Stimulated activated CD8-positive, alpha-beta memory T cell treated with anti-CD3 and anti-CD28 coated beads, Interleukin-12 subunit alpha, Interleukin-12 subunit beta, amount 100 ng/mL, for 24 hours (primary cell): ENCODE measurements at regions not wholly inside any gene's neighbourhood (a gene's known extent, or its start where the extent isn't known, plus 50 kb on each side); places are given as distances from the start of the nearest gene placed in this dataset.

Experiments used
- DNase-seq: peaks from one replicate; pipeline ENCODE4 v3.0.0-alpha.2; 2020; ENCODE audit errors: extremely low read depth

DNA sequence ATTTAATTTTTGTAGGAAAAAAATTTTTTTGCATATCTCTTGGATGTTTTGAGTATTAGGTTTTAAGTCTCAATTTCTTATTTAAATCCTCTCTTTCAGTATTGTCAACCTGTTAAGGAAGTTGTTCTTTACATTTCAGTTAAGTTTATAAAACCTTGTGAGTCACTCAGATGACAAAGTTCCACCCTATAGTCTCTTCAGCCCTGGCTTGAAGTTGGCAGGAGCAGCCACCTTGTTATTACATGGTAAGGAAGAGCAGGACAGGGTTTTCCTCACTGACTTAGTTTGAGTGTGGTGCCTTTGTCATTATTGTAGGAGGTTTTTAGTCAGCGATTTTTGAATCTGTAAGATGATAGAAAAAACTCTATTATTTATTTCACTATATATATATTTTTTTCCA, 2143.9 kb downstream of the MRPL39 start:
- DNase-seq, result no peak

- no peak for DNase-seq
These were observed 2151.6 kb downstream of the MRPL39 start for GRCh38 chr21:23455676-23456075.

DNA sequence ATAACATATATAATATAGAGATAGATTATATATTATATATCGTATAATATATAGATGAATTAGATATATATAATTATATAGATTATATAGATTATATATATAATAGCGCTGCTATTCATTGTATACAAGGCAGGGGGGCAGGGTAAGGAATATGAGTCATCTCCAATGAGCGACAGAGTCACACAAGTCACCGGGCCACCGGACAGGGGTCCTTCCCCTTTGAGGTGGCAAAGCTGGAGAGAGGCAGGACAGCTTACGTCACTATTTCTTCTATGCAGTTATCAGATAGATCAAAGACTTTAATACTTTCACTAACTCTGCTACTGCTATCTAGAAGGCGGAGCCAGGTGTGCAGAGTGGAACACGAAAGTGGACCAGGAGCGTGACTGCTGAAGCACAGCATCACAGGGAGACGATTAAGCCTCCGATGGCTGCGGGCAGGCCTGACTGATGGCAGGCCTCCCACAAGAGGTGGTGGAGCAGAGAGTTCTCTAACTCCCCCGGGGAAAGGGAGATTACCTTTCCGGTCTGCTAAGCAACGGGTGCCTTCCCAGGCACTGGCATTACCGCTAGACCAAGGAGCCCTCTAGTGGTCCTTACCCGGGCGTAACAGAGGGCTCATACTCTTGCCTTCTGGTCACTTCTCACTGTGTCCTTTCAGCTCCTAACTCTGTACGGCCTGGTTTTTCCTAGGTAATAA, 2154.7 kb downstream of the MRPL39 start:
- DNase-seq, result no peak

- no peak for DNase-seq
These were observed 2162.0 kb downstream of the MRPL39 start for GRCh38 chr21:23445307-23445706.

DNA sequence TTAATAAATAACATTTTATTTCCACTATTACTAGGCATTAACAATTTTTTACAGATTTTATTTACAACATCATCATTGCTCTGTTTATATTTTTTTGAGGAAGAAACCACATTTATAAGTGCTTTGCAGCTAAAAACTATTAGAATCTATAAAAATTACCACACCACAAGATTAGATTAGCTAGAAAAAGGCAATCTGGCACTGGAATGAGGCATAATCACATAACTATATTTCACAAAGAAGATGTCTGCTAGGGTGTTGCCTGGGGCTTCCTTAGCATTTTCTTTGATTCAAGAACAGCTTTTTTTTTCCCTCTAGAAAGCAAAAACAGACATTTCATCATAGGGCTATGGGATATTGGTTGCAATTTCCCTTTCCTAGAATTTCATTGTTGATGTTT, 2169.2 kb downstream of the MRPL39 start:
- DNase-seq, result no peak

- no peak for DNase-seq
These were observed 2204.3 kb downstream of the MRPL39 start for GRCh38 chr21:23402929-23403520.

GRCh38 chr21:23401278-23401677, 2206.0 kb downstream of the MRPL39 start:
- no peak for DNase-seq

DNA sequence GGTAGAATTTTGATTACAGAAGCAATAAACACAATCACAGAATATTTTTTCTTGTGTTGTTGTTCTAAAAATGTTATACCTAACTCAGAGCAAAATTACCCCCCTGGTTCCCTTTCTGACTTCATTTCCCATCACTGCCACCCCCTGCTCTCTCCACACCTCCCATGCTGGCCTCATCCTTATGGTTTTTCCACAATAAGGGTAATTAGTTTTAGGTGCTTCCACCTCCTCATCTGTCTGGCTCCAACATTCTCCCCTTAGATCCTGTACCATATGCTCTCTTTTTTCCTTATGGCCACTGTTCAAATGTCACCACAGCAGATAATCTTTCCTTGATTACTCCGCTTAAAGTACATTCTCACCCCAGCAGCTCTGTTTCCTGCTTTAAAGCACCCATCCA, 2208.6 kb downstream of the MRPL39 start:
- no peak for DNase-seq

DNA sequence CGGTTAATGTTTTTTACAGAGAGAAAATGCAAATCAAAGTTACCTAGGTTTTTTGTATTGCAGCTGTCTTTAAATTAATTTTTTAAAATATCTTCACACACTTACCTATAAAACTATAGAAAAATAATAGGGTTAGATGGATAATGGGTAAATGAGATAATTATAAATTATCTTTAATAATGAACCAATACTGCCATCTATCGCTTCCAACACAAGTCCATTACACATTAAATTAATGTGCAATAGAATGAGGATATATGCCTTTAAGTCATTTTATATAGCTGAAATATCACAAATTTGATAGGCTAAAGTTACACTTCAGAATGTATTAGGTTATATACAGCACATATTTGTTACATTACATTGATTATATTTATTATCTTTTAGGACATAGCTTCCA, 2212.8 kb downstream of the MRPL39 start:
- DNase-seq, result no peak

- DNase-seq, result no peak
These were observed 2222.6 kb downstream of the MRPL39 start for GRCh38 chr21:23384679-23385078.

DNA sequence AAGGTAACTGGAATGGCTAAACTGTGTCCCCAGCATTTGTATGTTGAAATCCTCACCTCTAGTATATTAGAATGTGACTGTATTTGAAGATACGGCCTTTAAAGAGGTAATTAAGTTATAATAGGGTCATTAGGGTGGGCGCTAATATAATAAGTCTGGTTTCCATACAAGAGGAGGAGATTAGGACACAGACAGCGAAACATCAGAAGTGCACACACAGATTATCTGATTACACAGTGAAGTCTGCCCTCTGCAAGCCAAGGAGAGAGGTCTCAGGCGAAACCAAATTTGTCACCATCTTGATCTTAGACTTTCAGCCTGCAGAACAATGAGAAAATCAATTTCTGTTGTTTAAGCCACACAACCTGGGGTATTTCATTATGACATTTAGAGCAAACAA, 2233.1 kb downstream of the MRPL39 start:
- no peak for DNase-seq

DNA sequence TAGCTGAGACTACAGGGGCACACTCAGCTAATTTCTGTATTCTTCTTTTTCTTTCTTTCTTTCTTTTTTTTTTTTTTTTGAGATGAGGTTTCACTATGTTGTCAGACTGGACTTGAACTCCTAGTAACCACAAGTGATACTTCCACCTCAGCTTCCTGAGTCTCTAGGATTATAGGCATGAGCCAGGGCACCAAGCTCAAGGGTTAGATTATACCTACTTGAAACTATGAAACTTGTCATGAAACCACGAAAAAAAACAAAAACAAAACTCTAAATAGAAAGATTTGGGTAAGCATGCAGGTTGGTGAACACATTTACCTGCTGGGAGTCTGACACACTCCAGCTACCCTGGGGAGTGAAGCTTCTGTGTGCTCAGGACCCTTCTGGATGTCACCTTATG, 2250.4 kb downstream of the MRPL39 start:
- no peak for DNase-seq

GRCh38 chr21:23316190-23316589, 2291.1 kb downstream of the MRPL39 start:
- no peak for DNase-seq

GRCh38 chr21:23308741-23309140, 2298.5 kb downstream of the MRPL39 start:
- no peak for DNase-seq

DNA sequence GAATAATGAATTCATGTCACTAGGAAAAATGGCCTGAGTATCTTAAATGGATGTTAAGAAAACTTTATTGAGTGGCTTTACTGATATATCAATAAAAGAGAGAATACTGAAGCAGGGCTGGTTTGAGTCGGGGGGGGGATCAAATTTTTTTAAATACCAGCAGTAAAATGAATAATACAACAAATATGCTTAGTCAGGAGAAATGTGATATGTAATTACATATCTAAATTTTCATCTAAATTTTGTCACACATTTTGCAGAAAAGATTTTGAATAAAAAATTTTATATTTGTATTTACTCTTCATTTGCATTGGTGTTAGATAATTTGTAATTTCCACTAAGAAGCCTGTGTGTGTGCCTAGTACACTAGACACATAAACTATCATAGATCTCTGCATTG, 2300.2 kb downstream of the MRPL39 start:
- no peak for DNase-seq

- no peak for DNase-seq
These were observed 2294.1 kb downstream of the NCAM2 start for GRCh38 chr21:23292292-23292691.

DNA sequence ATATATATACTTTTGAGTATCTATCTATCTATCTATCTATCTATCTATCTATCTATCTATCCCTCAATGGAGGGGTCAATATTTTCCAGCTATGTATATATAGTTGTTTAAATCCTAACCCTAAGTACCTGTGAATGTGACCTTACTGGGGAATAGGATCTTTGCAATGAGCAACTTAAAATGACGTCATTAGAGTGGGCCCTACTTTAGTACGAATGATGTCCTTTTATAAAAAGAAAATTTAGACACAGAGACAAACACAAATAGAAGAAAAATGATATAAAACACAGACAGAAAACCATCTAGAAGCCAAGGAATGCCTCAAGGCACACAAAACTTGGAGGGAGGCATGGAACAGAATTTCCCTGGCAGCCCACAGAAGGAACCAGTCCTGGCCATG, 2283.7 kb downstream of the NCAM2 start:
- DNase-seq, result no peak

GRCh38 chr21:23249760-23250159, 2251.6 kb downstream of the NCAM2 start:
- no peak for DNase-seq

- no peak for DNase-seq
These were observed 2249.1 kb downstream of the NCAM2 start for GRCh38 chr21:23247334-23247733.

GRCh38 chr21:23245255-23245654, 2247.0 kb downstream of the NCAM2 start:
- no peak for DNase-seq

GRCh38 chr21:23223882-23224281, 2225.7 kb downstream of the NCAM2 start:
- no peak for DNase-seq

- no peak for DNase-seq
These were observed 2220.5 kb downstream of the NCAM2 start for GRCh38 chr21:23218667-23219066.

DNA sequence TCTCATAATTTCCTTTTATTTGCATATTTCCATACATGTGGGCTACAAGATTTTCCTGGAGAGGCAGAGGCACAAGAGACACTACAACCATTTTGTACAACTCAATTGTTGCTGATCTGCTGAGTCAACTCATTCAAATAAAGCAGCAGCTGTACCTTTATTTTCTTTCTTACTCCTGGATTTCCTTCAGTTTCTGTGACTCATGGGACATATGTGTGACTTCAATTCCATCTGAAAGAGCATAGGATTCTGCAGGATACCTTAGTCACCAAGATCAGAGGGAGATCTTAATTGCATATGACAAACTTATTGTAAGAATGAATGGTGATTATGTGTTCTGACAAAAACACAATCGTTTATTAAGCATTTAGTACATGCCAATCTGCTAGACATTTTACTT, 2219.4 kb downstream of the NCAM2 start:
- DNase-seq, result no peak

DNA sequence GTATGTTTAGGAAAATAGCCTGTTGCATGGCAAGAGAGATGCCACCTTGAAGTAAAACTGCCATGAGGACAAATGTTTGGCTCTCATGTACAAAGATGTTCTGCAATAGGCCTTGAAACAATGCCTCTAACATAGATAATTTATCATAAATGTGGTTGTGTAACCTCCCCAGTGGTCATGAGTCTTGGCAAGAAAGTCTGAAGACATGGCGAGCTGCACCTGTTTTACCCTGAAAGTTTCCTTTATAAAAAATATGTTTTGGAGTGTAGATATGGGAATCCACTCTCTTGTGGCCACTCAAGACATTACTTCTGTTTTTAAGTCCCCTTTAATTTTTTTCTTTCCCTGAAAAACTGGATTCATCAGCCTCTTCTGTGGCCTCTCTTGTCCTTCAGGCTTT, 2217.1 kb downstream of the NCAM2 start:
- no peak for DNase-seq
